BE2C (cell line): ENCODE measurements at regions not wholly inside any gene's neighbourhood (a gene's known extent, or its start where the extent isn't known, plus 50 kb on each side); places are given as distances from the start of the nearest gene placed in this dataset.

Source experiments
- DNase-seq: peaks from one replicate; pipeline ENCODE4 v3.0.0-alpha.2; 2020
- H3K27me3 ChIP-seq: fragments of 250-450 bp; sonication (Bioruptor Pico); 2 replicates; pipeline ENCODE4 v1.5.1; 2020; ENCODE audit warnings: mild to moderate bottlenecking
- H3K36me3 ChIP-seq: fragments of 250-450 bp; sonication (Bioruptor Pico); 2 replicates; pipeline ENCODE4 v1.5.1; 2020; ENCODE audit warnings: mild to moderate bottlenecking
- H3K4me1 ChIP-seq: fragments of 250-450 bp; sonication (Bioruptor Pico); 2 replicates; pipeline ENCODE4 v1.5.1; 2020
- H3K4me3 ChIP-seq: 2 replicates; pipeline ENCODE4 v1.5.1; 2011; ENCODE audit warnings: low read depth, low read length
- H3K9me3 ChIP-seq: fragments of 250-450 bp; sonication (Bioruptor Pico); 2 replicates; pipeline ENCODE4 v1.5.1; 2020
- TF ChIP-seq, protein P1 (sequence below): IDR thresholded peaks from 2 replicates; pipeline ENCODE4 v1.5.1; 2012; ENCODE audit warnings: mild to moderate bottlenecking, low read depth, low read length

DNA sequence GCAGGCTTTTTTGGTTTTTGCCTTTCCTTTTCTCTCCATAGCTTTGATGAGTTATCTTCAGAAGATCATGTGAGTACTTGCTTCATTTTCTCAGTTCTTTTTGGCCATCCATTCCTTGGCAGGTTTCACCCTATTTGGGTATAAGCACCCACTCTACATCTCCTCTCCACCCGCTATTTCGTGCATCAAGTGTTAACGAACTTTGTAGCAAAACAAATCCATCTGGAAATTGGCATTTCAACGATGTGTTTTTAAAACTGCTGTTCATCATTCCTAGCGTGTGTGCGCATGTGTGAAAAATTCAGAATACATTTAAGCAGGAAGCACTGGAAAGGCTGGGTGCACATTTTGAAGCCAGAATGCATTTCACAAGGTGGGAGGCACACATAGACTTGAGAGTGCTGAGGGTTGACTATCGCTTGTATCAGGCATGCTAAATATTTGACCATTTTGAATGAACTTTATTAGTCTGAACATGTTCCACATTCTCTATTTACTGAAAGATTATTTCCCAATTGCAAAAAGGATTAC, 89.7 kb upstream of the FHIT start:
- TF ChIP-seq, protein P1, sequence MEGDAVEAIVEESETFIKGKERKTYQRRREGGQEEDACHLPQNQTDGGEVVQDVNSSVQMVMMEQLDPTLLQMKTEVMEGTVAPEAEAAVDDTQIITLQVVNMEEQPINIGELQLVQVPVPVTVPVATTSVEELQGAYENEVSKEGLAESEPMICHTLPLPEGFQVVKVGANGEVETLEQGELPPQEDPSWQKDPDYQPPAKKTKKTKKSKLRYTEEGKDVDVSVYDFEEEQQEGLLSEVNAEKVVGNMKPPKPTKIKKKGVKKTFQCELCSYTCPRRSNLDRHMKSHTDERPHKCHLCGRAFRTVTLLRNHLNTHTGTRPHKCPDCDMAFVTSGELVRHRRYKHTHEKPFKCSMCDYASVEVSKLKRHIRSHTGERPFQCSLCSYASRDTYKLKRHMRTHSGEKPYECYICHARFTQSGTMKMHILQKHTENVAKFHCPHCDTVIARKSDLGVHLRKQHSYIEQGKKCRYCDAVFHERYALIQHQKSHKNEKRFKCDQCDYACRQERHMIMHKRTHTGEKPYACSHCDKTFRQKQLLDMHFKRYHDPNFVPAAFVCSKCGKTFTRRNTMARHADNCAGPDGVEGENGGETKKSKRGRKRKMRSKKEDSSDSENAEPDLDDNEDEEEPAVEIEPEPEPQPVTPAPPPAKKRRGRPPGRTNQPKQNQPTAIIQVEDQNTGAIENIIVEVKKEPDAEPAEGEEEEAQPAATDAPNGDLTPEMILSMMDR, result no peak
- no peak for DNase-seq
- Histone ChIP-seq H3K9me3 (no peaks in the 10 kb centered on the region), H3K4me1 (no peaks in the 10 kb centered on the region), H3K4me3 (no peak overlapping the region), H3K27me3 (no peaks in the 10 kb centered on the region), H3K36me3 (no peaks in the 10 kb centered on the region)

DNA sequence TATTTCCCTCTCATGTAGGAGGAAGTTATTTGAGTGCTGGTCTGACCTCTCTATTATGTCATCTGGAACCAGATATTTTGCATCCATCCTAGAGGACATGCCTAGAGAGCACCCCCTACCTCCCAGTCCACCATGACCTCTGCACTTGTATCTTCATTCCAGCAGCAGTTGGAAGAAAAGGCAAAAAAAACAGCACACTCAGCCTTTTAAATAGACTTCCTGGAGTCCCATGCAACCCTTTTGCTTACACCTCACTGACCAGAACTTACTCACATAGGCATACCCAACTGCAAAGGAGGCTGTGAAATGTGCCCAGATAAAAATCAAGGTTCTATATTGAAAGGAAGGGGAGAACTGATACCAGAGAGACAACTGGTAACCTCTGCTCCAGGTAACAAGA, 92.3 kb upstream of the FHIT start:
- no peaks in the 10 kb centered on the region for H3K9me3 ChIP-seq
- H3K4me3 ChIP-seq, result no peak overlapping the region
- no peak for DNase-seq
- no peaks in the 10 kb centered on the region for H3K27me3 ChIP-seq
- no peaks in the 10 kb centered on the region for H3K4me1 ChIP-seq
- H3K36me3 ChIP-seq, result no peaks in the 10 kb centered on the region
- TF ChIP-seq, protein P1, result no peak

DNA sequence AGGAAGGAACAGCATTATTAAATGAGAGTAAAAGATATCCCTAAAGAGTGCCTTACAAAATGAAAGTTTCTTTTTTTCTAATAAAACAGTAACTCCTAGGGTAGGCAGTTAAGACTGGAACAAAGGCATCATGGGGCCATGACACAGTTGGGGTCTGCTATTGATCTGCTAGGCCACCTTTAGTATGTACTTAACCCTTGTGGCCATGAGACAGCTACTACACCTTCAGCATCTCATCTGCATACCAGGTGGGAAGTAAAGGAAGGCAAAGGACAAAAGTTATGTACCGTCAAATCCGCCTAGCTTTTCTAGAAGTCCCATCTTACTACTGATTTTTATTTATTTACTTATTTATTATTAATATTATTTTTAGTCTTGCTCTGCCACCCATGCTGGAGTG, 93.8 kb upstream of the FHIT start:
- Histone ChIP-seq H3K36me3 (no peaks in the 10 kb centered on the region), H3K4me1 (no peaks in the 10 kb centered on the region), H3K9me3 (no peaks in the 10 kb centered on the region), H3K4me3 (no peak overlapping the region), H3K27me3 (no peaks in the 10 kb centered on the region)
- DNase-seq, result no peak
- TF ChIP-seq, protein P1, result no peak

DNA sequence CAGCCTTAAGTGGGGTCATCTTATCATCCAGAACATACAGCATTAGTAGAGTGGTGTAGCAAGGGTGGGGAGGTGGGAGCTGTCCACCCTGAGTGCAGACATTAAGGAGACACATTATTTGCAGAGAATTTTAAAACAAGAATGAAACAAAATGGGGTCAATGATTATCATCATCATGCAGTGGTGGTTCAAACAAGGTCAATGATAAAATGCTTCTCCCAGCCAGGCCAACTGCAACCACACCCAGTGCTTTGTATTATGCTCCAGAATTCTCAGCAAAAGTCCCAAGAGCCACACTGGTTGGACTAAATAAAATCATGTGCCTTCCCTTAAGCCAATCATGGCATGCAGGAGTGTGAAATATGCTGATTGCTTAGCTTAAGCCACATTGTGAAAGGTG, 96.7 kb upstream of the FHIT start:
- no peaks in the 10 kb centered on the region for H3K27me3 ChIP-seq
- H3K36me3 ChIP-seq, result no peaks in the 10 kb centered on the region
- DNase-seq, result no peak
- TF ChIP-seq, protein P1, result no peak
- no peaks in the 10 kb centered on the region for H3K9me3 ChIP-seq
- H3K4me3 ChIP-seq, result no peak overlapping the region
- no peaks in the 10 kb centered on the region for H3K4me1 ChIP-seq

DNA sequence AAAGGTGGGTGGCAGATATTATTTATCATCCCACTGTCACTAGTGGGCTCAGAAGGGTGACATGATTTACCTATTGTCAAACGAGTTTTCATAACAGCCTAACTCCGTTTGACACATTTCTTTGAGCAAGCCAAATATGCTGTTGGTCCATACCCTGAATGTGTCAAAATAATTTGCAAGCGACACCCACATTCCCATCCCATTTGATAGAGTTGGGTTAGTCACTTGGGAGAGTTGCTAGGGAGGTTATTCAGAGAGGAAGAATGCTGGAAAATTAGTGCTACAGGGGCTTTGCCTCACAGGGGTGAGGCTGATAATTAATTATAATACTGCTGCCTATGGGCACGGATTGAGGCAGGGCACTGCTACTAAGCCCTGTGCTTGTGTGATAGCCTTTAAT, 98.5 kb upstream of the FHIT start:
- no peaks in the 10 kb centered on the region for H3K27me3 ChIP-seq
- H3K4me1 ChIP-seq, result no peaks in the 10 kb centered on the region
- no peaks in the 10 kb centered on the region for H3K36me3 ChIP-seq
- H3K9me3 ChIP-seq, result no peaks in the 10 kb centered on the region
- TF ChIP-seq, protein P1, result no peak
- DNase-seq, result no peak
- H3K4me3 ChIP-seq, result no peak overlapping the region

DNA sequence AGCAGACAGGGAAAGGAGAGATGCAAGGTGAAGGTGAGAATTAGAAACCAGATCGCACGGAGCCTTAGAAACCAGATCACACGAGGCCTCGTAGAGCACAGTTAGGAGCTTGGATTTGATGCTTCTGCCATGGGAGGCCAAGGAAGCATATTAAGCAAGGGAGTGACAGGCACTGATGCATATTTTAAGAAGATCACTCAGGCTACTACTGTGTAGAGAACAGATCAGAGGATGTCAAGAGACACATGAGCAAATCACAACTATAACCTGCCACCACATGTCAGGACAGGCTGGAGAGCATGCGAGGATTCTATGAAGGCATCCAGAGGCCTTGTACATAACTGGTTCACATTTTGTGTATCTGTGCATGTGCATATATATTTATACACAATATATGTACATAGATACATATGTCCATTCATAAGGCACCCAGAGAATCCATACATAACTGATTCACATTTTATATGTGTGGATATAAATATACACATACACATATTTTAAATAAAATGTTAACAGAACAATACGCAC, 99.6 kb upstream of the FHIT start:
- H3K4me3 ChIP-seq, result no peak overlapping the region
- TF ChIP-seq, protein P1, result no peak
- no peaks in the 10 kb centered on the region for H3K36me3 ChIP-seq
- H3K4me1 ChIP-seq, result no peaks in the 10 kb centered on the region
- H3K27me3 ChIP-seq, result no peaks in the 10 kb centered on the region
- no peak for DNase-seq
- H3K9me3 ChIP-seq, result no peaks in the 10 kb centered on the region
